ENCODE measurements at regions not wholly inside any gene's neighbourhood (a gene's known extent, or its start where the extent isn't known, plus 50 kb on each side); places are given as distances from the start of the nearest gene placed in this dataset.

GRCh38 chr13:44044547-44045179, 165.0 kb downstream of the LACC1 start:
- no peaks in the 10 kb centered on the region for H3K4me1 ChIP-seq
- H3K27ac ChIP-seq, result no peak overlapping the region
- intact Hi-C loops (cut with DNase I; ENCODE audit: low total_unique reads), result no loop called here
- no peaks in the 10 kb centered on the region for H3K9me3 ChIP-seq
- TF ChIP-seq, protein P1, sequence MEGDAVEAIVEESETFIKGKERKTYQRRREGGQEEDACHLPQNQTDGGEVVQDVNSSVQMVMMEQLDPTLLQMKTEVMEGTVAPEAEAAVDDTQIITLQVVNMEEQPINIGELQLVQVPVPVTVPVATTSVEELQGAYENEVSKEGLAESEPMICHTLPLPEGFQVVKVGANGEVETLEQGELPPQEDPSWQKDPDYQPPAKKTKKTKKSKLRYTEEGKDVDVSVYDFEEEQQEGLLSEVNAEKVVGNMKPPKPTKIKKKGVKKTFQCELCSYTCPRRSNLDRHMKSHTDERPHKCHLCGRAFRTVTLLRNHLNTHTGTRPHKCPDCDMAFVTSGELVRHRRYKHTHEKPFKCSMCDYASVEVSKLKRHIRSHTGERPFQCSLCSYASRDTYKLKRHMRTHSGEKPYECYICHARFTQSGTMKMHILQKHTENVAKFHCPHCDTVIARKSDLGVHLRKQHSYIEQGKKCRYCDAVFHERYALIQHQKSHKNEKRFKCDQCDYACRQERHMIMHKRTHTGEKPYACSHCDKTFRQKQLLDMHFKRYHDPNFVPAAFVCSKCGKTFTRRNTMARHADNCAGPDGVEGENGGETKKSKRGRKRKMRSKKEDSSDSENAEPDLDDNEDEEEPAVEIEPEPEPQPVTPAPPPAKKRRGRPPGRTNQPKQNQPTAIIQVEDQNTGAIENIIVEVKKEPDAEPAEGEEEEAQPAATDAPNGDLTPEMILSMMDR (IDR thresholded peaks at IDR 0.05), result no peak
- TF ChIP-seq POLR2AphosphoS5 (IDR thresholded peaks at IDR 0.05), result no peak
- TF ChIP-seq POLR2A (IDR thresholded peaks at IDR 0.05), result no peak
- H3K36me3 ChIP-seq, result no peaks in the 10 kb centered on the region
- no peak for DNase-seq (ENCODE audit: low spot score in 2 of 2)
- H3K27me3 ChIP-seq, result no peaks in the 10 kb centered on the region
- no peak overlapping the region for H3K4me3 ChIP-seq

- Histone ChIP-seq H3K27ac (no peak overlapping the region), H3K4me3 (no peak overlapping the region), H3K36me3 (no peaks in the 10 kb centered on the region), H3K9me3 (no peaks in the 10 kb centered on the region), H3K4me1 (no peaks in the 10 kb centered on the region), H3K27me3 (no peaks in the 10 kb centered on the region)
- DNase-seq (ENCODE audit: low spot score in 2 of 2), result no peak
- intact Hi-C loops (cut with DNase I; ENCODE audit: low total_unique reads), result no loop called here
- TF ChIP-seq POLR2A (IDR thresholded peaks at IDR 0.05), result no peak
- TF ChIP-seq, protein P1 (IDR thresholded peaks at IDR 0.05), result no peak
- no peak for TF ChIP-seq POLR2AphosphoS5 (IDR thresholded peaks at IDR 0.05)
These were observed 165.5 kb downstream of the LACC1 start for GRCh38 chr13:44045180-44045562.

GRCh38 chr13:44046428-44046827, 166.7 kb downstream of the LACC1 start:
- Histone ChIP-seq H3K4me3 (no peak overlapping the region), H3K27ac (no peak overlapping the region), H3K36me3 (no peaks in the 10 kb centered on the region), H3K4me1 (no peaks in the 10 kb centered on the region), H3K27me3 (no peaks in the 10 kb centered on the region), H3K9me3 (no peaks in the 10 kb centered on the region)
- intact Hi-C loops (cut with DNase I; ENCODE audit: low total_unique reads), result no loop called here
- no peak for DNase-seq (ENCODE audit: low spot score in 2 of 2)
- TF ChIP-seq POLR2AphosphoS5 (IDR thresholded peaks at IDR 0.05) (no peak), POLR2A (IDR thresholded peaks at IDR 0.05) (no peak)
- TF ChIP-seq, protein P1 (IDR thresholded peaks at IDR 0.05), result no peak

GRCh38 chr13:44048326-44048725, 168.6 kb downstream of the LACC1 start:
- no peaks in the 10 kb centered on the region for H3K9me3 ChIP-seq
- no peak for TF ChIP-seq POLR2AphosphoS5 (IDR thresholded peaks at IDR 0.05)
- TF ChIP-seq, protein P1 (IDR thresholded peaks at IDR 0.05), result no peak
- no peak for TF ChIP-seq POLR2A (IDR thresholded peaks at IDR 0.05)
- intact Hi-C loops (cut with DNase I; ENCODE audit: low total_unique reads), result no loop called here
- no peak overlapping the region for H3K27ac ChIP-seq
- H3K4me3 ChIP-seq, result no peak overlapping the region
- H3K27me3 ChIP-seq, result no peaks in the 10 kb centered on the region
- H3K4me1 ChIP-seq, result no peaks in the 10 kb centered on the region
- DNase-seq (ENCODE audit: low spot score in 2 of 2), result no peak
- no peaks in the 10 kb centered on the region for H3K36me3 ChIP-seq

DNA sequence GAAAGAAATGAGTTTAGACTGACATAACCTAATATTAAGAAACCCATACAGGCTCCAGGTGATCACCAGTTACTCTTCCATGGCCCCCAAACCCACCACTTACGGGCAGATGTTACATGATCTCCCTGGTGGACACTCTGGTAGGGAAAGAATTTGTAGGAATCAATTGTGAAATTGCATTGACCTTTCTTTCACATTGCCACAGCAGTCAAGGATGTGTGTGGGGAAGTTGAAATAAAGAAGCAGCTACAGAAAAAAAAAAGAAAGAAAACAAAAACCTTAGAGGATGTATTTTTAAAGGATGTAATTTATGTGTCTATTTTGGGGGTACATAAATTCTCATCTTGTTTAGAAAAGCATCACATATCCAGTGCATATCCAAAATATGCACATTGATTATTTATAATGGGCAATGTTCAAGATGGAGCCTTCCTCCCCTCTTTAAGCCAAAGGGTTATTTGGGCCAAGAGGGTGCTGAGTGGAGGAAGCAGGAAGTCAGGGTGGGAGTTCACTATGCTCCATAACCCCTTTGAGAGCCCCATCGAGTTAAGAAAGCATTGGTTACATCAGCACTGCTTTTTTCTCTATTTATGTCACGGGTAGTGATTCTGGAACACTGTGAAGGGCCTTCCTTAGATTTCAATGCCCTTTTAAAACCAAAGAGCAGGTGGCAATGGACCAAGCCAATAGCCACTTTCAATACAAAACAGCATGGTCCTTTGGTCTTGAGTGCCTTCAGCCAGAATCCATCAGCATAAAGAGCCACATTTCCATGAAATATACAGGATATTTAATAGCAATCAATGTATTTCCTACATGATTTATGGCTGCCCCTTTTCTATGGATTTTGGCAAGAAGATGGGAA, 169.6 kb downstream of the LACC1 start:
- DNase-seq (ENCODE audit: low spot score in 2 of 2), result no peak
- no peak overlapping the region for H3K27ac ChIP-seq
- H3K36me3 ChIP-seq, result no peaks in the 10 kb centered on the region
- no peak overlapping the region for H3K4me3 ChIP-seq
- intact Hi-C loops (cut with DNase I; ENCODE audit: low total_unique reads), result no loop called here
- H3K9me3 ChIP-seq, result no peaks in the 10 kb centered on the region
- H3K27me3 ChIP-seq, result no peaks in the 10 kb centered on the region
- TF ChIP-seq POLR2A (IDR thresholded peaks at IDR 0.05), result no peak
- TF ChIP-seq, protein P1 (IDR thresholded peaks at IDR 0.05), result no peak
- no peak for TF ChIP-seq POLR2AphosphoS5 (IDR thresholded peaks at IDR 0.05)
- no peaks in the 10 kb centered on the region for H3K4me1 ChIP-seq
